ENCODE measurements at regions not wholly inside any gene's neighbourhood (a gene's known extent, or its start where the extent isn't known, plus 50 kb on each side); places are given as distances from the start of the nearest gene placed in this dataset.

DNA sequence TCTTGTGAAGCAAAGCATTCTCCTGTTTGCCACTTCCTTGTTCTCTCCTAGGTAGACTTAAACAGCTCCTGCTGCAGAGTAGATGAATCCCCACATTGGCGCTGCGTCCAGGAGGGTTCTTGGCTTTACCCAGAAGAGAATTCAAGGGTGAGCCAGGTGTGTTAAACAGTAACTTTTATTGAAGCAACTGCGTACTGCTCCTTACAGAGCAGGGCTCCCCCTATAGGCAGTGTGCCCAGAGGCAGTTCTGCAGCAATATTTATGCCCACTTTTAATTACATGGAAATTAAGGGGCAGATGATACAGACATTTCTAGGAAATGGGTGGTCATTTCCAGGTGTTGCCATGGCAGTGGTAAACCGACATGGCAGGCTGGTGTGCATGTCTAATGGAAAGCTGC is 987.6 kb upstream of the RBFOX1 start:
- Histone ChIP-seq H3K27ac (ENCODE audit: low read depth, low read length, poor library complexity, severe bottlenecking) (no peak overlapping the region), H3K36me3 (ENCODE audit: insufficient read depth, low read length) (no peaks in the 10 kb centered on the region), H3K4me2 (ENCODE audit: low read length) (no peak overlapping the region), H2AFZ (ENCODE audit: low read length) (no peak overlapping the region), H4K20me1 (ENCODE audit: insufficient read depth, low read length) (no peaks in the 10 kb centered on the region), H3K4me1 (ENCODE audit: insufficient read depth, low read length, poor library complexity, severe bottlenecking) (no peaks in the 10 kb centered on the region), H3K9me2 (ENCODE audit: insufficient read depth, low read length) (no peaks in the 10 kb centered on the region), H3K9me3 (ENCODE audit: low read length) (no peaks in the 10 kb centered on the region), H3K79me2 (ENCODE audit: insufficient read depth, low read depth, low read length) (no peaks in the 10 kb centered on the region), H3K4me3 (ENCODE audit: low read depth, low read length, poor library complexity, severe bottlenecking) (no peak overlapping the region)
- intact Hi-C loops (cut with micrococcal nuclease; ENCODE audit: unreplicated experiment) = no loop called here
- no peak for DNase-seq (ENCODE audit: low spot score)
- BruUV-seq (replicated peaks) = no TSS peak
- POLR2A ChIA-PET = no interaction called here
- CTCF ChIA-PET (ENCODE audit: unreplicated experiment) = no interaction called here
- no peak for TF ChIP-seq EZH2phosphoT487 (IDR thresholded peaks at IDR 0.05; ENCODE audit: borderline replicate concordance, low read depth, low read length)
- TF ChIP-seq, protein P1, sequence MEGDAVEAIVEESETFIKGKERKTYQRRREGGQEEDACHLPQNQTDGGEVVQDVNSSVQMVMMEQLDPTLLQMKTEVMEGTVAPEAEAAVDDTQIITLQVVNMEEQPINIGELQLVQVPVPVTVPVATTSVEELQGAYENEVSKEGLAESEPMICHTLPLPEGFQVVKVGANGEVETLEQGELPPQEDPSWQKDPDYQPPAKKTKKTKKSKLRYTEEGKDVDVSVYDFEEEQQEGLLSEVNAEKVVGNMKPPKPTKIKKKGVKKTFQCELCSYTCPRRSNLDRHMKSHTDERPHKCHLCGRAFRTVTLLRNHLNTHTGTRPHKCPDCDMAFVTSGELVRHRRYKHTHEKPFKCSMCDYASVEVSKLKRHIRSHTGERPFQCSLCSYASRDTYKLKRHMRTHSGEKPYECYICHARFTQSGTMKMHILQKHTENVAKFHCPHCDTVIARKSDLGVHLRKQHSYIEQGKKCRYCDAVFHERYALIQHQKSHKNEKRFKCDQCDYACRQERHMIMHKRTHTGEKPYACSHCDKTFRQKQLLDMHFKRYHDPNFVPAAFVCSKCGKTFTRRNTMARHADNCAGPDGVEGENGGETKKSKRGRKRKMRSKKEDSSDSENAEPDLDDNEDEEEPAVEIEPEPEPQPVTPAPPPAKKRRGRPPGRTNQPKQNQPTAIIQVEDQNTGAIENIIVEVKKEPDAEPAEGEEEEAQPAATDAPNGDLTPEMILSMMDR (conservative IDR thresholded peaks at IDR 0.05; ENCODE audit: low read length) = peak; percentile 46

- no peaks in the 10 kb centered on the region for H3K79me2 ChIP-seq (ENCODE audit: insufficient read depth, low read depth, low read length)
- H3K4me2 ChIP-seq (ENCODE audit: low read length) = no peak overlapping the region
- ChIA-PET CTCF (ENCODE audit: unreplicated experiment) (no interaction called here), POLR2A (no interaction called here)
- no peak overlapping the region for H3K27ac ChIP-seq (ENCODE audit: low read depth, low read length, poor library complexity, severe bottlenecking)
- H2AFZ ChIP-seq (ENCODE audit: low read length) = no peak overlapping the region
- no peak overlapping the region for H3K4me3 ChIP-seq (ENCODE audit: low read depth, low read length, poor library complexity, severe bottlenecking)
- no peaks in the 10 kb centered on the region for H4K20me1 ChIP-seq (ENCODE audit: insufficient read depth, low read length)
- intact Hi-C loops (cut with micrococcal nuclease; ENCODE audit: unreplicated experiment) = no loop called here
- H3K36me3 ChIP-seq (ENCODE audit: insufficient read depth, low read length) = no peaks in the 10 kb centered on the region
- no peaks in the 10 kb centered on the region for H3K9me2 ChIP-seq (ENCODE audit: insufficient read depth, low read length)
- TF ChIP-seq, protein P1 (conservative IDR thresholded peaks at IDR 0.05; ENCODE audit: low read length) = no peak
- TF ChIP-seq EZH2phosphoT487 (IDR thresholded peaks at IDR 0.05; ENCODE audit: borderline replicate concordance, low read depth, low read length) = no peak
- DNase-seq (ENCODE audit: low spot score) = no peak
- H3K4me1 ChIP-seq (ENCODE audit: insufficient read depth, low read length, poor library complexity, severe bottlenecking) = no peaks in the 10 kb centered on the region
- H3K9me3 ChIP-seq (ENCODE audit: low read length) = no peaks in the 10 kb centered on the region
- no TSS peak for BruUV-seq (replicated peaks)
Measured at GRCh38 chr16:6343157-6343556, 989.5 kb upstream of the RBFOX1 start.

DNA sequence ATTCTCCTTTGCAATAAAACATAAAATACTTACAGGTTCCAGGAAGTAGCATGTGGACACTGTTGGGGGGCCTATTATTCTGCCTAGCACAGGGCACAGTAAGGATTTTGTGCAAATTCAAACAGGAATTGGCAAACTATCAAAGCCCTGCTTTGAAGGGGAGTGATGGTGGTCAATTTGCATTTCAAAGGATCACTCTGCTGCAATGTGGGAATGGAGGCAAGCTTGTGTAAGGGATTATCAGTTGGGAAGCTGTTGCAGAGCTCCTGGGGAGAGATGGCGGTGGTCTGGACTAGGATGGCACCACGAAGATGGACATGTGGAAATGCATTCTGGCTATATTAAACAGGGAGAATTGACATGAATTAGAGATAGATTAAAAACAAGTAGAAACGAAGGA is 990.7 kb upstream of the RBFOX1 start:
- H3K27ac ChIP-seq (ENCODE audit: low read depth, low read length, poor library complexity, severe bottlenecking) = no peak overlapping the region
- no peaks in the 10 kb centered on the region for H3K4me1 ChIP-seq (ENCODE audit: insufficient read depth, low read length, poor library complexity, severe bottlenecking)
- H3K9me2 ChIP-seq (ENCODE audit: insufficient read depth, low read length) = no peaks in the 10 kb centered on the region
- H3K36me3 ChIP-seq (ENCODE audit: insufficient read depth, low read length) = no peaks in the 10 kb centered on the region
- H3K79me2 ChIP-seq (ENCODE audit: insufficient read depth, low read depth, low read length) = no peaks in the 10 kb centered on the region
- no peaks in the 10 kb centered on the region for H3K9me3 ChIP-seq (ENCODE audit: low read length)
- no peak for TF ChIP-seq EZH2phosphoT487 (IDR thresholded peaks at IDR 0.05; ENCODE audit: borderline replicate concordance, low read depth, low read length)
- TF ChIP-seq, protein P1 (conservative IDR thresholded peaks at IDR 0.05; ENCODE audit: low read length) = no peak
- H2AFZ ChIP-seq (ENCODE audit: low read length) = no peak overlapping the region
- intact Hi-C loops (cut with micrococcal nuclease; ENCODE audit: unreplicated experiment) = no loop called here
- POLR2A ChIA-PET = no interaction called here
- no peak overlapping the region for H3K4me3 ChIP-seq (ENCODE audit: low read depth, low read length, poor library complexity, severe bottlenecking)
- no peak overlapping the region for H3K4me2 ChIP-seq (ENCODE audit: low read length)
- no peaks in the 10 kb centered on the region for H4K20me1 ChIP-seq (ENCODE audit: insufficient read depth, low read length)
- DNase-seq (ENCODE audit: low spot score) = no peak
- no TSS peak for BruUV-seq (replicated peaks)
- CTCF ChIA-PET (ENCODE audit: unreplicated experiment) = no interaction called here
